GM12872 (cell line): ENCODE measurements at regions not wholly inside any gene's neighbourhood (a gene's known extent, or its start where the extent isn't known, plus 50 kb on each side); places are given as distances from the start of the nearest gene placed in this dataset.

Experiments used
- TF ChIP-seq, protein P1 (sequence below): IDR thresholded peaks from 3 replicates; pipeline ENCODE4 v1.5.1; 2011; ENCODE audit warnings: low read depth, mild to moderate bottlenecking, low read length, moderate library complexity; ENCODE audit not compliant: insufficient read depth

GRCh38 chr10:123509338-123509737 is 156.8 kb upstream of the GPR26 start:
- TF ChIP-seq, protein P1, sequence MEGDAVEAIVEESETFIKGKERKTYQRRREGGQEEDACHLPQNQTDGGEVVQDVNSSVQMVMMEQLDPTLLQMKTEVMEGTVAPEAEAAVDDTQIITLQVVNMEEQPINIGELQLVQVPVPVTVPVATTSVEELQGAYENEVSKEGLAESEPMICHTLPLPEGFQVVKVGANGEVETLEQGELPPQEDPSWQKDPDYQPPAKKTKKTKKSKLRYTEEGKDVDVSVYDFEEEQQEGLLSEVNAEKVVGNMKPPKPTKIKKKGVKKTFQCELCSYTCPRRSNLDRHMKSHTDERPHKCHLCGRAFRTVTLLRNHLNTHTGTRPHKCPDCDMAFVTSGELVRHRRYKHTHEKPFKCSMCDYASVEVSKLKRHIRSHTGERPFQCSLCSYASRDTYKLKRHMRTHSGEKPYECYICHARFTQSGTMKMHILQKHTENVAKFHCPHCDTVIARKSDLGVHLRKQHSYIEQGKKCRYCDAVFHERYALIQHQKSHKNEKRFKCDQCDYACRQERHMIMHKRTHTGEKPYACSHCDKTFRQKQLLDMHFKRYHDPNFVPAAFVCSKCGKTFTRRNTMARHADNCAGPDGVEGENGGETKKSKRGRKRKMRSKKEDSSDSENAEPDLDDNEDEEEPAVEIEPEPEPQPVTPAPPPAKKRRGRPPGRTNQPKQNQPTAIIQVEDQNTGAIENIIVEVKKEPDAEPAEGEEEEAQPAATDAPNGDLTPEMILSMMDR, result no peak

DNA sequence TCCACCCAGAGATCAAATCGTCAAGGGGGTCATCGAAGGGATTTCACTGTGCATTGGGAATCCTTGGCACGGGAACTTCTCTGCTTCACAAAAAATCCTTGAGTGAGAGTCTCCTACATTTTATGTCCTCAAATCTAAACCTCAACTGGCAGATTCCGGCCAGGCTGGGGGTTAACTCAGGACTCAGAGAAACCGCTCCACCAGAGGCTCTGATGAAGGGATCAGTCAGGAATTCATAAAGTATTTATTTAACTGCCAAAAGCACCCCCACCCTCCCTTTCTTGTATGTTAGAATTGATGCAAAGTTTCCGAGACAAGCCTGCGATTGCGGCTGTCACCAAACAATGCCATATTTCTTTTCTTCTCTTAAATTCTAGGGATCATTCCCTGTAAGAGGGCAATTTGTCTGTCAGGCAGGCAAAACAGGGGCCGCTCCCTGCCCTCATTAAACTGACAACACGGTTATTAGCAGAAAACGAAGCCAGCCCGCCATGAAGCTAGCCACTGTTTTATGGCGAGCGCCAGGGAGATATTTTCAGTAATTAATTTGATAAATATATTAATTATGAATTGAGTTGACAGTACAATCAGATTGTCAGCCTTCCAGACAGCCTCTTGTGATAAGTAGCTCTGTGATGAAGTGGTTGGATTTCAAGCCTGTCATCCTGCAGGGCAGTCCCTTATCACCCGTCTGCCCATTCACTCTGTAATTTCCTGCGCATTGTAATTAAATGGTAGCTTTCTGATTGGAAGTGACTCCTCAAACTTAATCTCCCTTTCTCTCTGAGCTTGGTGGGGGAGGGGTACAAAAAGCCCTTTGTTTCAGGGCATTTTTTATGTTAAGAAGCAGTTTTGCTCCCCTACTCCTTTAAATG is 153.0 kb upstream of the GPR26 start:
- TF ChIP-seq, protein P1, result no peak

DNA sequence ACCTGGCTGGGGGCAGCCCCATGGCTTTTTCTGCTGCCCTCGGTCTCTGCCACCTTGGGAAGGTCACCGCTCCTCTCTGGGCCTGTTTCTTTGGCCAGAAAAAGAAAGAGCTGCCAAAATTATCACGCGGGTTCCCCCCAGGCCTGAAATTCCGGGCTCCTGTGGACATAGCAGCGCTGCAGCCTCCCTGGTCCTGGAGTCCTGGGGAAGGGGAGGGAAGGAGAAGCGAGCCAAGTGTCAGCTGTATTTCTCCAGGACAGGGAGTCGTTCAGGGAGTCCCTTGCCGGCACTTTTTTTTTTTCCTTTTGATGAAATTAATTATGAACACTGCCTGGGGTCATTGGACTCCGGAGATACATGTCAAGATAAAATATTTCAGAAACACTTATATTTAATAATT is 152.3 kb upstream of the GPR26 start:
- TF ChIP-seq, protein P1, result no peak

- TF ChIP-seq, protein P1, result no peak
Observed at GRCh38 chr10:123514996-123515395, 151.2 kb upstream of the GPR26 start.

DNA sequence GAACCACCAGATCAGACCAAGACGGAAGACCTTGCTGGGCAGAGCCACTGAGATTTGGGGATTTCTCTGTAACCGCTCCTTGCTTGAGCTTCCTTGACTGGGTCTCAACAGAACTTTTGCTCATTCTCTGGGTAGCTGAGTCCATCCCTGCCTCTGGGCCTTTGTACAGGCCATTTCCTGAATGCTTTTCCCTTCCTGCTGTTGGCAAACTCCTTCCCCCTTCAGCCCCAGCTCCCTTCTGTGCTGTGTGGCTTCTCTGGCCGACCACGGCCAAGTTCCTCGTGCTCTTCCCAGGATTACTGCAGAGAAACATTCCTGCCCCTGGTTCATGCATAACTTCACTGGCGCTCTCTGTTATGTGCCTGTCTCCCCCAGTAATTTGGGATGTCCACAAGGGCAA is 150.5 kb upstream of the GPR26 start:
- TF ChIP-seq, protein P1, result no peak

GRCh38 chr10:123516291-123516690 is 149.9 kb upstream of the GPR26 start:
- TF ChIP-seq, protein P1, result no peak

- TF ChIP-seq, protein P1, result no peak
Observed at GRCh38 chr10:123517426-123517825, 148.7 kb upstream of the GPR26 start.
